NCI-H226 (cell line): ENCODE measurements at regions not wholly inside any gene's neighbourhood (a gene's known extent, or its start where the extent isn't known, plus 50 kb on each side); places are given as distances from the start of the nearest gene placed in this dataset.

Source experiments
- DNase-seq: peaks from one replicate; pipeline ENCODE4 v3.0.0-alpha.2; 2015

DNA sequence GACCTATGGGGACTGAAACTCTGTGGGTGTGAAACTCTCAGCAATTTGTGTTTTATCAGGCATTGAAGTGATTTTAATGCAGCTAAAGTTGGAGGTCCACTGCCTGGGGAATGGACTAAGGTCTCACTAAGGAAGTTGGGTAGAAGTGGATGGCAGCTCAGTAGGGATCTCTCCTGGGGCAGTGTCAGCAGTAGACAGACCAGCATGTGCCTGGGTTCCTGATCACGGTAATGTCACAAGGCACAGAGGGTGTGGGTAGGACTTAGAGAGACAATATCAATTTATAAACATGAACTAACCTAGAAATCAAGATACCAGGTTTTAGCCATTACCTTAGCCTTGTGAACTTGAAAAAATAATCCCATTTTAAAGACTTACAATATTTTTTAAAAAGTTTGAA is 380.3 kb upstream of the LCORL start:
- DNase-seq: no peak

- no peak for DNase-seq
Measured at GRCh38 chr4:18401425-18401824, 379.9 kb upstream of the LCORL start.

GRCh38 chr4:18398661-18399060 is 377.1 kb upstream of the LCORL start:
- no peak for DNase-seq

GRCh38 chr4:18397681-18398390 is 376.3 kb upstream of the LCORL start:
- no peak for DNase-seq

- DNase-seq: no peak
Measured at GRCh38 chr4:18394656-18395055, 373.1 kb upstream of the LCORL start.

DNA sequence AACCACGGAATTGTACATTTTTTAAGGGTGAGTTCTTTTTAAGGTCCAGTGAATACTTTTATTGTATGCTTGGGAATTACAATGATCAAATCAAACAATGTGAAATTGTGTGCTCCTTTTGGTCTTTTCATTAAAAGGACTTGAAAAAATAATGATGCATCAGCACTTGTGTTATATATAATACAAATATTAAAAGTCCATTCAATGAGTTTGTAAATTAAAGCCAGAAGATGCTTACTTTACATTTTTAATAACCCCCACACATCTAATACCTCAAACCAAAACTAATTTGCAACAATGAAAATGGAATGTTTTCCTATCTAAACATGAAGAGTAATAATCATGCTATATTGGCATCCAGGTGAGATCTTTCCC is 369.8 kb upstream of the LCORL start:
- DNase-seq: no peak

GRCh38 chr4:18390655-18391353 is 369.2 kb upstream of the LCORL start:
- no peak for DNase-seq

DNA sequence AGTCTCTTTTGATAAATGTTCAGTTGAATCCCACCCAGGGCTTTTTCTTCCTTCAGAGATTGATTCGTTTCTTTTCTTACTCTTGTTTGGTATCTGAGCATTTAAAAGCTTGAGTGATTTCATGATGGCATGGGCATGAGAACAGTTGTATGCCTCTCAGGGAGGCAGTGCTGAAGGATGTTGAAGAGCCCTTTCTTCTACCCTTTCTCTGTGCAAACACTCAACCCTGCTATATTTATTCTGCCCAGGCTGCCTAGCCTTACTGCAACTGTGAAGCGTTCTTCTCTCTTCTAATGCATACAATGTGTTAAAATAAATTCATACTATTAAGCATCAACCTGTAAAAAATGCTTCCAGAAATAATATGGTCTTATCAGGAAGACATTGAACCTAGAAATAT is 367.6 kb upstream of the LCORL start:
- DNase-seq: no peak

- DNase-seq: no peak
Measured at GRCh38 chr4:18388039-18388438, 366.5 kb upstream of the LCORL start.

DNA sequence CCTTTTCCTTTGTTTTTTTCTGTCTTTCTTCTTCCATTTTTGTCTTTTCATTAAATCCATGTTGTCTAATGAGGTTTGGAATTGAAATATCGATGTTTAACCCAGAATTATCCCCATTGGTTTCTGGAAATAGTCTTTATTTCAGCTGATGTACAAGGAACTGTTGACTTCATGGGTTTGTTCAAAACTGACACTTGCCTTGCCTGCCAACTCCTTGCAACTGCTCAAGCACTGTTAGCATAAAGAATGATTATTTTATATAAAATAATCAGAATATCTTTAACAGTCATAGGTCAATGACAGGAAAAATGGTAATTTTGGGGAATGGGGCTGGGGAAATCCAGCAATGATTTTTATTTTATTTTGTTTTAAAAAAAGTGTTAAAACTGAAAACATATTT is 359.6 kb upstream of the LCORL start:
- no peak for DNase-seq

GRCh38 chr4:18369561-18369960 is 348.0 kb upstream of the LCORL start:
- DNase-seq: no peak

GRCh38 chr4:18366892-18367291 is 345.3 kb upstream of the LCORL start:
- peak; percentile 3 for DNase-seq

DNA sequence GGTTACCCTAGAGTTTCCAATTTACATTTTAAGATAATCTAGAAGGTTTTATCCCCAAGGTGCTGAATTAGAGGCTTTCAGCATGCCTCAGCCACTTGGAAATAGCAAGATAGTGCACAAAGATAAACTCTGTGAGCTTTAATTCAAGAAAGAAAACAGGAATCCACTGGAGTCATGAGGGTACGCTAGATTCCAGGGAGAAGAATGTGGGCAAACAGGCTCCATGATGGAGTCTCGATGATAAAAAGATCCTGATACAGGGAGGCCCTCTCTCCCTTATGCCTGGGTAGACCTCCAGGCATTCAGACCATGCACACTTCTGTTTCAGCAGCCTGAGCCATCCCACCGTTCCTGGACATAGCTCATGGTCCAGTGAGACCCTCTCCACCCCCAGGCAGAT is 344.6 kb upstream of the LCORL start:
- no peak for DNase-seq

DNA sequence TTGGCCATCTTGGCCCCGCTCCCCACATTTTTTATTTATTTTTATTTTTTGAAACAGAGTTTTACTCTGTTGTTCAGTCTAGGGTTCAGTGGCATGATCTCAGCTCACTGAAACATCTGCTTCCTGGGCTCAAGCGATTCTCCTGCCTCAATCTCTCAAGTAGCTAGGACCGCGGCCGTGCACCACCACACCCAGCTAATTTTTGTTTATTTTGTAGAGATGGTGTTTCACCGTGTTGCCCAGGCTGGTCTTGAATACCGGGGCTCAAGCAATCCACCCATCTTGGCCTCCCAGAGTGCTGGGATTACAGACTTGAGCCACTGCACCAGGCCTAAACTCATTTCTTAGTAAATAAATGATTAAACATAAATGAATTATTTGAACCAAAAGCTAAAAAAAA is 322.0 kb upstream of the LCORL start:
- no peak for DNase-seq

GRCh38 chr4:18342847-18343246 is 321.3 kb upstream of the LCORL start:
- DNase-seq: no peak

GRCh38 chr4:18321956-18322530 is 300.5 kb upstream of the LCORL start:
- DNase-seq: no peak

GRCh38 chr4:18319431-18319830 is 297.9 kb upstream of the LCORL start:
- DNase-seq: no peak

GRCh38 chr4:18318682-18319388 is 297.3 kb upstream of the LCORL start:
- DNase-seq: no peak

DNA sequence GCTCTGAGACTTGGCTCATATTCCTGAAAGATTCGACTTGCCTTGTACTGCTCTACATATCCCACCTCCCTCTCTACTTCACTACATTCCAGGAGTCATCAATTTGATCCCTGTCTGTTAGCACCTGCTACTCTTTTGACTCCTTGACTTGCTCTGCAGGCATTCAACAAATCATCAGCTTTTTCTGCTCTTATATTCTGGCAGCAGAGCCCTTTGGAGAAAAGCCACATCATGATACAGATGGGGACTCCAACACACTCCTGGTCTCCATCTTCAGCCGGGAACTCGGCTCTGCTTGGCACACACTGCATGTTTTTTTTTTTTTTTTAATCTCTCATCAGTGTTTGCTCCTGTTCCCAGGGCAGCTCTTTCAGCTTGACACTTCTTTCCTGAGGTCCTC is 293.2 kb upstream of the LCORL start:
- no peak for DNase-seq

DNA sequence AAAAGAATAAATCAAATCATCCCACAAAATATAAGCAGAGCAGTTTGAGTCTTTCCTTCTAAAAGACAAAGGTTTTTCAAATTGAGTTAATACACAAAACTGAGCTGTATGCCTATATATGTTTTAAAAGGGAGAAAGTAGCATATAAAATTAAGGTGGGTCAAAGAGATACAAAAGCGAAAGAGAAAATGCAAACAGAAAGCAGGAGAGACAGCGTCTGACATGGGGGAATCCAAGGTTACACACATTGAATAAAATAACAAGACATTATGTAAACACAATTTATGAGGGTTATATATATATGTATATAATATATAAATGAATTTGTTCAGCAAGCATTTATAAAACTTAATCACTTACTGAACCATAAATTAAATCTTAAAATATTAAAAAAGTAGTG is 276.1 kb upstream of the LCORL start:
- no peak for DNase-seq

DNA sequence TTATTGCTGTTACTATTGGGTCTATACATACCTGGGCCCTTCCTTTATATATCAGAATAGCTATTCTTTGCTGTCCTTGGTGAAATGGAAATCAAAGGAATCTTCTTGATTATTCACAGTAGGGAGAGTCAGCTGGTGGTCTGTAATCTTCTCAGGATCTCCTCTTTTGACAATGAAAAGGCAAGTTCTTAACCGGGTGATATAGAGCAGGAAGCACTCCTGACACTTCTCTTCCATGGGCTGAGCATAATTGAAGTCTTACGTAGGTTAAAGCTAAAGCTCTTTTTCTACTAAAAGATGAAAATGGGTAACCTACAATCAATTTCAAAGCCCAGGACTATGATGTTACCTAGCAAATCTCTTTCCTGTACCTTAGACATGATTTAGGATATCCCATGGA is 274.9 kb upstream of the LCORL start:
- DNase-seq: no peak

DNA sequence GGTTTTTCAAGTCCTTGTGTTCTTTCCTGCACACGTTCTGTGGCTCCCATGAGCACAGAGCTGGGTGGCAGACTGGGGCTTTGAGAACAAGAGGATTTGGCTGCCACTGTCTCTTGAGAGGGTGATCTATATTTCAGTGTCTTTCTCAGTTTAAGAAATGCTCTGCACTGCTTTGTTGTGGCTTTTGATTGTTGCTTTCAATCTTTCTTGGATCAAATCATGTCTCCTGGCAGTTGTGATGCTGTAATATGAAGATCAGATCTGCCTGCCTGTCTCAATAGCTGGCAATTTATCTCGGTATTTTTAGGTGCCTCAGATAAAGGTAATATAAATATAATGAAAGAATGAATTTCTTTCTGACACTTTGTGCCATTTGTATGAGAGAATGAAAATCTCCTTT is 273.3 kb upstream of the LCORL start:
- no peak for DNase-seq

DNA sequence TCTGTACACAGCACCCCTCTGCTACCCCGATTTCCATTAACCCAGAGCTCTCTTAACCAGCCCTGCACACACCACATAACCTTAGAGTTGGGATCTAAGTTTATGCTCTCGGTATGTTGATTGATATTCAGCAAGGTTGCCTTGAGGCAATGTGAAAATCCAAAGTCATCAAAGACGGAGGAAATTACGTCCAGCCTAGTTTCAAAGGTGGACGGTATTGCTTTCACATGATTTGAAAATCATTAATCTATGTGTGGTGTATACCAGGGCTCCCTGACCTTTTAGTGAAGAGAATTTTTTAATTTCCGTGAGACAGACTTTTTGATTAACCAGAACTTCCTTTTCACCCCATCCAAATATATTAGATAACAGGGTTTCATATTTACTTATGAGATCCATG is 272.5 kb upstream of the LCORL start:
- DNase-seq: no peak

DNA sequence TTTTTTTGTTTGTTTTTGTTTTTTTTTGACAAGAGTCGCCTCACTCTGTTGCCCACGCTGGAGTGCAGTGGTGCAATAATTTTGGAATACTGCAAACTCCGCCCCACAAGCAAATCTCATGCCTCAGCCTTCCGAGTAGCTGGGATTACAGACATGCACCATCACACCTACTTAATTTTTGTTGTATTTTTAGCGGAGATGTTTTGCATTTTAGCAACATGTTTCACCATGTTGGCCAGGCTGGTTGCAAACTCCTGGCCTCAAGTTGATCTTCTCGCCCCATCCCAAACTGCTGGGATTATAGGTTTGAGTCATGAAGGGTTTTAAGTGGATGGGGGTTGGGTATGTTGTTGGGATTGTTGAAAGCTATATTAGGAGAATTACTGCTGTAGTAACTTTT is 270.9 kb upstream of the LCORL start:
- DNase-seq: no peak
